ENCODE measurements at regions not wholly inside any gene's neighbourhood (a gene's known extent, or its start where the extent isn't known, plus 50 kb on each side); places are given as distances from the start of the nearest gene placed in this dataset.

DNA sequence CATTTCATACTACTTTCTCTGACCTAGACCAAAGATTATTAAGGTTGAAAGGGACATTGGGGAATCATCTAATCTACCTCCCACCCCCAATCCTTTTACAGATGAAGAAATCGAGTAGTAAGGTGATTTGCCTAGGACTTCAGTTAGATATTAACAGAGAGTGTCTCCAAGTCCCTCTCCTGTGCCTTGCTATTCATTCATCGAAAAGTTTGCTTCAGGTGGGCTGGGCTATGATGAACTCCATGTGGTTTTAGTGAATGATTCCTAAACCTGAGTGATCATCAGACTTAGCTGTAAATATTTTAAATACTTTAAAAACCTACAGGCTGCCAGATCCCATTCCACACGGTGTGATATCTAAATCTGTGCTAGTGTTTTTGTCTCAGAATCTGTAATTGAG, 259.4 kb upstream of the SORCS1 start:
- no peak for ATAC-seq

DNA sequence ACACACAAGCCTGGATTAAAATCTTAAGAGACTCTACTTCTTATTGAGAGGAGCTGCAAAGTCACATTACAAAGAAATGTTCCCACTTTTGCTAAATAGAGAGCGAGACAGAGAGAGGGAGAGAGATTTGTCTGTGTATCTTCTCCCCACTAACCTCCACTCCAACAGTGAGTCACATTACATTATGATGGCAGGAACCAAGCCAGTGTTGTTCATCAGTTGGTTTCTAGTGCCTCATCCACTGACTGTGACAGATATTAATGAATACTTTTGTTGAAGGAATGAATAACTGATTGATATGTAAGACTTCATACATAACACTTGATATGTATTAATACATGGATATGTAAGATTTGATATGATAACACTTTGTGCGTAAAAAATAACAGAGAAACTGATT, 258.2 kb upstream of the SORCS1 start:
- ATAC-seq = no peak

DNA sequence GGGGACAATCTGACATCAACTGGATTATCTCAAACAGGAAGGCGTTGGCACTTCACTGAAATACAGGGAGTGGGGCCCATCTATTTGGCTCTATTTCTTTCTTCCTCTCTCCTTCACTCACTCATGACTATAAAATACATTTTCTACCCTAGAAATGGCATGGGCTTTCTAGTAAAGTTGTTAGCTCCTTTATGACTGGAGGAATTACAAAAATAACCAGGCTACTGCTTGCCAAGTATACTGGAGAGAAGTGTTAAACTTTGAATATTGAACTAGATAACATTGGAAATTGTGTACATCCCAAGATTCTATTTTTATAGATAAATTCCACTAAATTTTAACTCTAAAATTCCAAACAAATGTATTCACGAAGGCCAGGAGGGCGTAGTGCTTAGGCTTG, 255.7 kb upstream of the SORCS1 start:
- no peak for ATAC-seq

DNA sequence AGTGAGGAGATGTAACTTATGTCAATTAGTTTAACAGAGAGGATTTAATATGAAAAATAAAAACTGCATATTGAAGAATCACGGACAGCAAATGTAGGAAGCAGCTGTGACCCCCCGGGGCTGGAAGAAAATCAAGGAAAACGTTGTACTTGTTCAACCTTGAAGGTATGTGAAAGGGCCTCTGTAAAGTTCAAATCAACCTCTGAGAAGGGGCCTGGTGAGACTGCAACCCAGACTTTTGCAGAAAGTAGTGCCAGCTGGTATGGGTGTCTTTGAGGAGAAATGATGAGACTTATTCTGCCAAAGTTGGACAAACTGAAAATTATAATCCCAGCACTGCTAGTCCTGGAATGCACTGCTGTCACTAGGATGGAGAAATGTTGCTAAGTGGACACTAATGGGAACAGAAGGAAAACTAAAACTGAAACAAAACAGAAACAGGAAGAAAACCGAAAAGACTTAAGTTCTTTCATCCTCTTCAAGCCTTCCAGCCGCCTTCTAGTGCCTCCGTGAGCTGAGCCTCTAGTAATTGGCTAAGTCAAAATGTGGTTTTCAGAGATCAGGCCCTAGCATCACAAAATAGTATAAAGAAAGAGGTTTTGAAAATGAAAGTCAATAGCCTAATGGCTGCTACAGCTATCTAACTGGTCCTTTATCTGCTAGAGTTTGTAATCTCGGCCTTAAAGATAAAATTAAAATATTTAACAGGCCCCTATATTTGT, 253.7 kb upstream of the SORCS1 start:
- no peak for ATAC-seq

DNA sequence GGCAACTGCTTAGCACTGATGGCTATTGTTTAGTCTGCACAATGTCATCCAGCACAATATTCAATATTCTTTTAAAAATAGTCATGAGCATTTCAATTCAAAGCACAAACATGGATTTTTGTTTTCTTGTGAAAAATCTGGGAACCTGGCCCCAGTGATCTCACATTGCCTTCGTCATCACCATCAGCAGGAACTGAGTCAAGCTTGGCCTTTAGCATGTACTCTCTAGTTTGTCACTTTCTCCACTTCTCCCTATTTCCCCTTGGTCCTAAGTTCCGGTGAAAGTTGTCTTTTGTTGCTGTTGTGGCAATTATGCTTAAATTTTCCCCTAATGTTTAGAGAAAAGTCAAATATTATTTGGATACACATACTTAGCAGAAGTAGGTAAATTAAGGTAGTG, 252.9 kb upstream of the SORCS1 start:
- ATAC-seq = no peak

DNA sequence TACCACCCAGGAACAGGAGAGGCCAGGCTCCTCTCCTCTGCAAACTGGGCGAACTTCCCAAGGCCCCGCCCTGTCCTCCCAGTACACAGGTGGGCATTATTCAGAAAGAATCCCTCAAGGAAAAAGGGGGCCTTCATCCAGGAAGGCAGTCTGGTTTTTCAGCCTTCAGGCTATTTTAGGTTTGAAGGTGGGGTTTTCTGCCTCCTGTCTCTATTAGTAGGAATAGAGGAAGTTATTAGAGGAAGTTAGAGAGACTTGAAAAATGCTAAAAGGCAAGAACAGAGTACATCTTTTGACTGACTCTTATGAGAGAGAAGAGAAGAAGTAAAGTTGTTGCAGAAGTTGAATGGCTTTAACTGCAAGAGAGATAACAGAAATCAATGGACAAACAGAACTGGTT, 250.9 kb upstream of the SORCS1 start:
- no peak for ATAC-seq

DNA sequence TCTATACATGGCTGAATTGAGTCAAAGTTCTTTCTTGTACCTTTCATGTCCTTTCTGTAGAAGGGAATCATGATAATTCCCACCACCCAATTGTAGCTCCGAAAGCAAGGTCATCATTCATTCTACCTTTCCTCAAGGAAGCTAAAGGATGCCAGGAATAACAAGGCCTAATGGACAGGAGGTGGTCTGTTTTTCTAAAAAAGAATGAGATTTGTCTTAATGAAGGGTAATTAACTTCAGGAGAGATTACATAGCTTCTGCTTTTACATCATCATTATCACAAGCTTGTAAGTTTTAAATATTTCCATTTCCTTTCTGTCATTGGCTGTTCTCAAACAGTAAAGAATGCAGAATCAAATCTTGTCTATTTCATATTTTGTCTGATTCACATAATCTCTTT, 249.5 kb upstream of the SORCS1 start:
- no peak for ATAC-seq

DNA sequence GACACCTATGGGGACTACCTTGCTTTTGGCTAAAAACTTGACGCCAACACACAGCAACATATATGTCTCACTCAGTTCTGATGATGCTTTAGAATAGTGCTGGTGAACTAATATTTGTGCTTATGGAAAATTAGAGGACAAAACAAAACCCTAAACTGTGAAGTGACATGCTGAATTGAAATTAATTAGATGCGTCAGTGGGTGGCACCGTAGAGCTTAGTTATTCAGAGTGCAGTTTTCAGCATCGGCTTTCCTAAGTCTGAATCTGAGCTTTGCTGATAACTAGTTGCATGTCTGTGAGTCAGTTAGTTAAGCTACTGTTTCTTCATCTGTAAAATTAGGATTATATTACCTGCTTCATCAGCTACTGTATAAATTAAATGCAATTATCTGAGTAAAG, 245.0 kb upstream of the SORCS1 start:
- ATAC-seq = no peak

DNA sequence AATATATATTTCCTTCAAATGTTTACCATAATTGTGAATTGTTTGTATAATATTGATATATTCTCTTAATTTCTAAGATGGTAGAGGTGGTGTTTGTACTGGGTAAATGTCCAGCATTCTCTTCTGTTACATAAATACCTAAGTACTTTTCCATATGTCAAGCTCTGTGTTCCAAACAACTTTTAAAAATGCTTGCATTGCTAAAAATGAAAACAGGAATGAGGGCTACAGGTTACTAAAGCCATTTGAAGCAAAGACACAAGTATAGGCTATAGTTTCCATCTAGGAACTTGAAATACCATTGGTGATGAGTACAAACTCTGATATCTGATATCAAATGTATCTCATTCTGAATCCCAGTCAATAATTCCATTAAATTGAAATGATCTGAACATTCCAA, 233.6 kb upstream of the SORCS1 start:
- no peak for ATAC-seq

DNA sequence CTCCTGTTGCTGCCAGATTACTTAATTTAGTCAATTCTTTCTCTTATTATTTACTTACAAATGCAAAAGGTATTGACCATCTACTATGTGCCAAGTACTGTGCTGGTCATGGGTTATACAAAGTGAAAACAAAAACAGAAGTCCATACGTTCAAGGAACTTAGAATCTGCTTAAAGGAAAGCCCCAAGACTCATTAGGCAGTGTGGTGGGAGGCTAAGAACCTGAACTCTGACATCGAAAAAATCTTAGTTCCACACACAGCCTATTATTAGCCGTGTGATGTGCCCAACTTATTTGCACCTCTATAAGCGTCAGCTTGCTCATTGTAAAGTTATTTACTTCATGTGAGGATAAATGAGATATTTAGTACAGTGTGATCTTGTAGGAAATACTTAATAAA, 227.4 kb upstream of the SORCS1 start:
- ATAC-seq = no peak

DNA sequence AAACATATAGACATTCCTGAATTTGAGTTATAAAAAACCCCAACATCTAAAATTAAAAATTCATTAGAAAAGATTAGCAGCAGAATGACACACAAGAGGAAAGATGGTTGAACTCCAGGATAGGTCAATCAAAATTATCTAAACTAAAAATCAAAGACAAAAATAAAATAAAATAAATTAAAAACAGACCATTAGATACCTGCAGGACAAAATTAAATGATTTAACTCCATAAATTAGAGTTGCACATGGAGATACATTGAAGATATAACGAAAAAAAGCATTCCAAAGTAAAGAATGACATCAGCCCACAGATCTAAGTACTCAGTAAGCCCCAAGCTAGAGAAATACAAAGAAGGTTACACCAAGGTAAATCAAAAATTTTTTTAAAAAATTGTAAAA, 226.1 kb upstream of the SORCS1 start:
- ATAC-seq = no peak

DNA sequence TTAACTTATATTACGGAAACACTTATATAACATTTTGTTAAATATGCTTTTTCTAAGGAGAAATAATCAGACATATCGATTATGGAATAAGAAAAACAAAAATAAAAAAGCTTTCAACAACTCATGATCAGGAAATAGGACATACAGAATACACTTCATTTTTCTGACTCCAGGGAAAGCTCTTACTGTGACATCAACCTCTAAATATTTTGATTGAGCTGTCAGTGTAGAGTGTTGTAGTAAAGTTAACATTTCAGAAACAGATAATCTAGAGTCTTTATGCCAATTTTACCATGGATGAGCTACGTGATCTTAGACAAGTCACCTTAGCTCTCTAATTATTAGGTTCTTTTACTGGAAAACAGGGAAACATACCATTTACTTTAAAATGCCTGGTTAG, 218.9 kb upstream of the SORCS1 start:
- ATAC-seq = no peak

DNA sequence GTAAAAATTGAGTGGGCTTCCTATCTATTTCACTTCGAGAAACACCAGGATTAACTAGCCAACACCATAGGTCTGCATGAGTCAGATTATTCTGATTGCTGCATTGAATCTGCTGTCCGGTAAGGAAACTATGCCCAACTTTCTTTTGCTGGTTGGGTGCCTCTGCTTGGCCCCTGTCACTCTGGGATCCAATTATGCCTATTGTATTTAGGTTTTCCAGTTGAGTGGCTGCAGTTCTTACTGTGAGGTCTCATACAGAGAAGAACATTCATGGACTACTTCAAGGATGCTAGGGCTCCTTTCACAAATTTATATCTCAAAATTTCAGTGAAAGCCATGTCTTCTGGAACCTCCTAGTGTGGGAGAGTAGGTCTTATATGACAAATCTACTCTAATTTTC, 215.1 kb upstream of the SORCS1 start:
- ATAC-seq = no peak

DNA sequence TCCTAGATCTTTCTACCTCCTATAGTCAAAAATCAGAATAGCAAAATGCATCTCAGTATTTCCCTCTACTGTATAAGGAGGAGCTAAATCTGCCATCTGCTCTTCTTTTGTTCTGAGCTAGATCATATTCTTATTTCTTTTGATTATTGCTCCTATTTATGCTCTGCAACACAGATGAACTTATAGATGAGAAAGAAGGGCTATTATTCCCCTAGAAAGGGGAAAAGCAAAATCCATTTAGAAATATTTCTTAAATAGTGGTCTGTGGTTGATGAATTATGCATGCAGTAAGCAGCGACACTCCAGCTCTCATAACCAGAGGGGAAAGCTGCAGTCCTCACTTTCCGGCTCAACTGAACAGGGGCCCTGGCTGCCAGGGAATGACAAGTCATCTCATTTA, 207.3 kb upstream of the SORCS1 start:
- ATAC-seq = no peak

DNA sequence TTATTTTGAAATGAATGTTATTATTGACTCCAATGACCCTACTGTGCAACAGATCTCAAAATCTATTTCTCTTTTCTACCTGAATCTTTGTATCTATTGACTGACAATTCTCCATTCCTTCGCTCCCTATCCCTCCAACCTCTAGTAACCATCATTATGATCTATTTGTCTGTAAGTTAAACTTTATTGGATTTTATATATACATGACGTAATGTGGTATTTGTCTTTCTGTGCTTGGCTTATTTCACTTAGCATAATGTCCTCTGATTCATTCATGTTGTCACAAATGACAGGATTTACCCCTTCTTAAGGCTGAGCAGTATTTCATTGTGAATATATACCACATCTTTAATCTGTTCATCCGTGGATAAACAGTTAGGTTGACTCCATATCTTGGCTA, 200.4 kb upstream of the SORCS1 start:
- no peak for ATAC-seq

DNA sequence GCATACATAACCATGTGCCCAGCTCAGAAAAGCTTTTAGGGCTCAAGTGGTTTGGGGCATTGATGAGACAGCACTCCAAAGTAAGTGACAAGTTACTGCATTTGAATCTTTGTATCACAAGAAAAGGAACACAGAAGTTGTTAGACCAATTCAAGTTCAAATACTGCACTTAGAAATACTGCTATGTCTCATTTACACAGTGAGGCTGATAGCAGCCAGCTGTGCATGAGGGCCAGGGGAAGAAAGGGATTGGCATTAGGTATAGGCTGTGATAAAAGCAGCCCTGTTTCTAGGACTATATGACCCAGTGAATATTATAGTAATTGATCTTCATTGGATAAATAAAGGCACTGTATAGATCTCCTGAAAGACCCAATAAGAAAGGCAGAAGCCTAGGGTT, 197.8 kb upstream of the SORCS1 start:
- no peak for ATAC-seq

DNA sequence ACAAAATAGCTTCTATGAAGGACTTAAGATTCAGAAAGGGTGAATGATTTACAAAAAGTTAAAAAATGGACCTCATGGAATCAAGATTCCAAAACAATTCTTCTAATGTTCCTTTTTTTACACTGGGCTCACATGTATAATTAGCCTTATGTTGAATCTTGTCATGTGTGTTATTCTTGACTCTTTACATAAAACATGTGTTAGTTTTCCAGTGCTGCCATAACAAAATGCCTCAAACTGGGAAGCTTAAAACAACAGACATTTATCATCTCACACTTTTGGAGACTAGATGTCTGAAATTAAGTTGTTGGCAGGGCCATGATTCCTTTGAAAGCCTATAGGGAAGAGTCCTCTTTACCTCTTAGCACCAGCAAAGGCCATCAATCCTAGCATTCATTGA, 192.5 kb upstream of the SORCS1 start:
- no peak for ATAC-seq

DNA sequence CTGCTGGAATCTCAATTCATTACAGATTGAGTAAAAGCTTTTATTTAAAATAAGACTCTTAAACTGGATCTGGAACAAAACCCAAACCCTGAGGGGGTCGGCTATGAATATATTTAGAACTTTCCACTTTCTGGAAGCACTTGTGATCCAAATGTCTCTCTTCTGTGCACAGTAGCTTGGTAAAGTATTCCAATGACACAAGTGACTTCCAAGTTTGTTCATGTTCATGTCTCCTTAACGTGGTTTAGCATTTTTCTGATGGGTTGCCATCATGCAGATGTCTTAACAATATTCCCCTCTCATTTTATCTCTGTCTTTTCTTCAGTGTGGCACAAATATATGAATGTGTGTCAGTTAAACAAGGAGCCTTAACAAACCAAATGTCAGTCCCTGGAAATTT, 191.9 kb upstream of the SORCS1 start:
- no peak for ATAC-seq

DNA sequence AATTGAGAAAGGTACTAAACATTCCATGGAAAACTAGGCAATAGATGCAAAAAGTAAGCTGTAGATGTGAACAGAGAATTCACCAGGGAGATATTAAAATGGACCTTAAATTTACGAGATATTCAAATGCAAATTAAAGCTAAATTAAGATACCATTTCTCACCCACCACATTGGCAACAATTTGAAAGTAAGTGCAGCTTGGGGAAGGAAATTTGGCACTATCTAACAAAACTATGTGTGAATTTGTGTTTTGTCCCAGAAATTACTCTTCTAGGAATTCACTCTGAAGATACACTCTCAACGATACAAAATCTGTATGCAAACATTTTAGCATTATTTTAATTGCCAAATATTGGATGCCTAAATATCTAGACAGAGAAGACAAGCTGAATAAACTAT, 178.2 kb upstream of the SORCS1 start:
- ATAC-seq = no peak

DNA sequence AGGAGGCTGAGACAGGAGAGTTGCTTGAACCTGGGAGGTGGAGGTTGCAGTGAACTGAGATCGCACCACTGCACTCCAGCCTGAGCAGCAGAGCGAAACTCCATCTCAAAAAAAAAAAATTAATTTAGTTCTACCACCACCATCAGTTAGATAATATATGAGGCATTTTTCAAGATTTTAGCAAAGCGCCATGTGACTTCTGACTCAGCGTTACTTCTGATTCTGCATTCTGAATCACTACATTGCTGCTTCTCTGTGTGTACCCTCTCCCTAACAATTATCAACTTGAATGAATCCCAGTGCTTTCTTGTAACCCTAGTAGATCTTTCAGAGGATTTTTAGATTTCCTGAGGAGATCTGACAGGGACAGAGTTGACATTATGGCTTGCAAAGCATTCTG, 176.8 kb upstream of the SORCS1 start:
- ATAC-seq = no peak

DNA sequence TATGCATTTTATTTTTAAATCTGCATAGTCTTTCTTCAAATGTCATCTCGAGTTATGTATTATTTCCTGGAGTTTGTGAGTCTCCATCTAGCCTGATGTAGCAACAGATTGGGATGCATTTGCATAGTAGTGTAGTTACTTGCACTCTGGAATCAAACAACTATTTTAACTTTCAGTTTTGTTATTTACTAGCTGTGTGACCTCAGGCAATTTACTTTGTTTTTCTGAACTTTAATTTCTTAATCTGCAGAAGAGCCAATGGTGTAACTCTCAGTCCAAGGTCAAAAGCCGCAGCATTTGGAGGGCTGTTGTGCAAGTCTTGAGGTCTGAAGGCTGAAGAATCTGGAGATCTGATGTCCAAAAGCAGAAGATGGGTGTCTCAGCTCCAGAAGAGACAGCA, 175.8 kb upstream of the SORCS1 start:
- ATAC-seq = no peak

DNA sequence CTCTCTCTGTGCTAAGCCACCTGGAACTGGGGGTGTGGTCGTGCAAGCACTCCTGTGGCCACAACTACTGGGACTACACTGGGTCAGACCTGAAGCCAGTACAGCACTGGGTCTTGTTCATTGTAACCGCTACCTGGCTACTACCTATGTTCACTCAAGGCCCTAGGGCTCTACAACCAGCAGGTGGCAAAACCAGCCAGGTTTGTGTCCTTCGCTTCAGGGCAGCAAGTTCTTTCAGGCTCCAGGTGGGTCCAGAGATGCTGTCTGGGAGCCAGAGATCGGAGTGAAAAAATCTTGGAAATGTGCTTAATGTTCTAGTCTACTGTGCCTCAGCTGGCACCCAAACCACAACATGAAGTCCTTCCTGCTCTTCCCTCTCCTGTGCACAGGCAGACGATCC, 171.6 kb upstream of the SORCS1 start:
- ATAC-seq = no peak

DNA sequence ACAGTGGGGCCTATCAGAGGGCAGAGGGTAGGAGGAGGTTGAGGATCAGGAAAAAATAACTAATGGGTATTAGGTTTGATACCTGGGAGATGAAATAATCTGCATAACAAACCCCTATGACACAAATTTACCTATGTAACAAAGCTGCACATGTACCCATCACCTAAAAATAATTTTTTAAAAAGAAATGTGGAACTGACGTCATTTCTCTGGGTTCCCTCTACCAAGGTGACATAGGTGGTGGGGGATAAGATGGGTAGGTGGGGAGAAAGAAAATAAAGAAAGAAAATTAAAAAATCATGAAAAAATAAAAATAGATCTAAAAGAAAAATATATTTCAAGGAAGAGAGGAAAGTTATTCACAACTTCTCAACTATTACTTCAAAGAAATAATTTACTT, 153.1 kb upstream of the SORCS1 start:
- no peak for ATAC-seq

DNA sequence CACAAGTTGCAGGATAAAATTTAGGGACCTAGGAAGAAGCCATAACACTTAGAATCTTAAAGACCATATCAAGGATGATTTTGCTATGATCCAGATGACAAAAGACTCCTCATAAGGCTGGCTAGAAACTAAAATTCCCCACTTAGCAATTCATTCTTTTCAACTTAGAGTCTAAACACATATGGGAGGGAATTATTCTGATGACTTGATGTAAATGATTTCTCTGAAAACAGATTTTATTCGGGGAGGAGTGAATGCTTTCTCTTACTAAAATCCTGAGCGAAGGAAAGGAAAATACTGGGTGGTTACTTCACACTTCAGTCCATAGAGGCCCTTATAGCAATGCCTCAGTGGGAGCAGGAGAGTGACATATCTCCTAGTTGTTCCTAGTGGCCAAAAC, 138.7 kb upstream of the SORCS1 start:
- no peak for ATAC-seq

DNA sequence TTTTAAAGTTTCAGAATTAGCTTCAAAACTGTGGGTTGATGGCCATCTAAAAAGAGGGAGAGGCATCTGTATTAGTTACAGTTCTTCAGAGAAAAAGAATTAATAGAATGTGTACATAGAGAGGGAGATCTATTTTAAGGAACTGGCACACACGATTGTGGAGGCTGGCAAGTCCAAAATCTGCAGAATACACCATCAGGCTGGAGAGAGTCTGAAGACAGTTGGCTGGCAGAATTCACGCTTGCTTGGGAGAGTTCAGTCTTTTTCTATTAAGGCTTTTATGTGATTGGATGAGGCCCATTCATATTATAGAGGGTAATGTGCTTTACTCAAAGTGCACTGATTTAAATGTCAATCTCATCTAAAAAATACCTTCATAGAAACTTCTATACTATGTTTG, 135.1 kb upstream of the SORCS1 start:
- ATAC-seq = no peak

DNA sequence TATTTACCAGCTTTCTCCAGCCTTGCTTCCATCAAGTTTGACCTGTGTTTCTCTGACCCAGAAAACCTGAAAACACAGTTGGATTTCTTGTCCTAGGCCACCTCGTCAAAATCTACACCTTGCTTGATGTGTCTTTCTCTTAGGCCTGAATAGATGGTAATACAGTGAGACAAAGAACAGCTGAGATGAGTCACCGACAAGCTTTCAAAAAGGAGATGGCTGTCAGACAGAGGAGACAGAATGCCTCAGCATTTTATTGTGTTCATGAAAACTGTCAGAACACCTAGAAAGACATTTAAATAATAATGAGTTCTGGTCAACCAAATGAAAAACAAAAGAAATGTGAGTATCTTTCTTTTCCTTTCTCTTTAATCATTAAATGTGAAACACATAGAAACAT, 119.7 kb upstream of the SORCS1 start:
- no peak for ATAC-seq
